ENCODE measurements at regions not wholly inside any gene's neighbourhood (a gene's known extent, or its start where the extent isn't known, plus 50 kb on each side); places are given as distances from the start of the nearest gene placed in this dataset.

- Histone ChIP-seq H3K27ac (no peak overlapping the region), H3K36me3 (ENCODE audit: control insufficient read depth, insufficient read depth, low read length) (no peaks in the 10 kb centered on the region), H3K9ac (no peak overlapping the region), H3K4me3 (ENCODE audit: low read depth, low read length) (no peak overlapping the region), H3K9me3 (ENCODE audit: control insufficient read depth, low read length) (no peaks in the 10 kb centered on the region), H3K4me1 (no peaks in the 10 kb centered on the region), H3K4me2 (ENCODE audit: low read length) (no peak overlapping the region), H3K79me2 (no peaks in the 10 kb centered on the region), H2AFZ (no peak overlapping the region), H3K27me3 (ENCODE audit: control insufficient read depth, insufficient read depth, low read length) (no peaks in the 10 kb centered on the region)
- no peak for TF ChIP-seq CTCF (IDR thresholded peaks at IDR 0.05)
These were observed 156.4 kb downstream of the COPS8 start for GRCh38 chr2:237242091-237242536.

GRCh38 chr2:237243487-237243886, 157.8 kb downstream of the COPS8 start:
- Histone ChIP-seq H3K79me2 (no peaks in the 10 kb centered on the region), H3K27ac (no peak overlapping the region), H3K4me3 (ENCODE audit: low read depth, low read length) (no peak overlapping the region), H3K4me1 (no peaks in the 10 kb centered on the region), H3K4me2 (ENCODE audit: low read length) (no peak overlapping the region), H3K9me3 (ENCODE audit: control insufficient read depth, low read length) (no peaks in the 10 kb centered on the region), H3K36me3 (ENCODE audit: control insufficient read depth, insufficient read depth, low read length) (no peaks in the 10 kb centered on the region), H2AFZ (no peak overlapping the region), H3K27me3 (ENCODE audit: control insufficient read depth, insufficient read depth, low read length) (no peaks in the 10 kb centered on the region), H3K9ac (no peak overlapping the region)
- TF ChIP-seq CTCF (IDR thresholded peaks at IDR 0.05), result no peak

GRCh38 chr2:237244178-237244577, 158.5 kb downstream of the COPS8 start:
- no peak overlapping the region for H3K27ac ChIP-seq

GRCh38 chr2:237244976-237245646, 159.4 kb downstream of the COPS8 start:
- no peak overlapping the region for H3K27ac ChIP-seq
- H3K9ac ChIP-seq, result no peak overlapping the region

More at GRCh38 chr2:237244178-237244577, 158.5 kb downstream of the COPS8 start:
- Histone ChIP-seq H2AFZ (no peak overlapping the region), H3K4me1 (no peaks in the 10 kb centered on the region), H3K4me2 (ENCODE audit: low read length) (no peak overlapping the region), H3K9me3 (ENCODE audit: control insufficient read depth, low read length) (no peaks in the 10 kb centered on the region), H3K4me3 (ENCODE audit: low read depth, low read length) (no peak overlapping the region), H3K27me3 (ENCODE audit: control insufficient read depth, insufficient read depth, low read length) (no peaks in the 10 kb centered on the region), H3K36me3 (ENCODE audit: control insufficient read depth, insufficient read depth, low read length) (no peaks in the 10 kb centered on the region), H3K9ac (no peak overlapping the region), H3K79me2 (no peaks in the 10 kb centered on the region)
- TF ChIP-seq CTCF (IDR thresholded peaks at IDR 0.05), result no peak

More at GRCh38 chr2:237244976-237245646, 159.4 kb downstream of the COPS8 start:
- Histone ChIP-seq H3K4me2 (ENCODE audit: low read length) (no peak overlapping the region), H3K79me2 (no peaks in the 10 kb centered on the region), H3K27me3 (ENCODE audit: control insufficient read depth, insufficient read depth, low read length) (no peaks in the 10 kb centered on the region), H3K9me3 (ENCODE audit: control insufficient read depth, low read length) (no peaks in the 10 kb centered on the region), H3K4me3 (ENCODE audit: low read depth, low read length) (no peak overlapping the region), H2AFZ (no peak overlapping the region), H3K36me3 (ENCODE audit: control insufficient read depth, insufficient read depth, low read length) (no peaks in the 10 kb centered on the region), H3K4me1 (no peaks in the 10 kb centered on the region)
- no peak for TF ChIP-seq CTCF (IDR thresholded peaks at IDR 0.05)
